Kidney (tissue), 13 donors: ENCODE measurements at regions not wholly inside any gene's neighbourhood (a gene's known extent, or its start where the extent isn't known, plus 50 kb on each side); places are given as distances from the start of the nearest gene placed in this dataset.

Experiments
- DNase-seq, 5 donors: peaks; one replicate each; pipeline ENCODE4 v3.0.0-alpha.2; 2013 to 2020
- FAIRE-seq: peaks from 2 replicates; lab custom pipeline; 2012; peaks lifted over from hg19 to GRCh38; lab: Jason Lieb, UNC
- H3K27ac ChIP-seq, 2 donors: one replicate each; pipeline ENCODE4 v1.7.0; 2013; ENCODE audit warnings: low read depth in 2 of 2, low read length in 2 of 2, inconsistent platforms in 1 of 2
- H3K27me3 ChIP-seq: one replicate; pipeline ENCODE4 v1.7.1; 2013; ENCODE audit warnings: low read length, inconsistent platforms; ENCODE audit not compliant: control insufficient read depth, insufficient read depth
- H3K36me3 ChIP-seq, 3 donors: one replicate each; pipeline versions ENCODE4 v1.7.0 to v1.7.1; 2013; ENCODE audit warnings: low read length in 3 of 3, control low read depth in 1 of 3, inconsistent platforms in 1 of 3; ENCODE audit not compliant: insufficient read depth in 3 of 3, control insufficient read depth in 2 of 3
- H3K4me1 ChIP-seq, 3 donors: one replicate each; pipeline versions ENCODE4 v1.7.0 to v1.7.1; 2013; ENCODE audit warnings: low read length in 3 of 3, inconsistent platforms in 1 of 3, low read depth in 1 of 3; ENCODE audit not compliant: control insufficient read depth in 2 of 3, insufficient read depth in 2 of 3
- H3K4me3 ChIP-seq, 3 donors: one replicate each; pipeline versions ENCODE4 v1.7.0 to v1.8.1; 2013; ENCODE audit warnings: low read length in 3 of 3, control low read depth in 1 of 3, inconsistent platforms in 1 of 3
- H3K9ac ChIP-seq, 3 donors: one replicate each; pipeline versions ENCODE4 v1.7.0 to v1.7.1; 2013; ENCODE audit warnings: low read length in 3 of 3, control low read depth in 1 of 3, inconsistent platforms in 1 of 3
- H3K9me3 ChIP-seq, 3 donors: one replicate each; pipeline versions ENCODE4 v1.7.0 to v1.7.1; 2013; ENCODE audit warnings: low read length in 3 of 3, control low read depth in 1 of 3, inconsistent platforms in 1 of 3; ENCODE audit not compliant: control insufficient read depth in 2 of 3, insufficient read depth in 1 of 3
- intact Hi-C: fragments of 100-400 bp; cut with DNase I; formaldehyde crosslinking; loops from one replicate; pipeline ENCODE4 v1.11.1; 2022
- TF ChIP-seq, protein P1 (sequence below): IDR thresholded peaks from 3 replicates; pipeline ENCODE4 v1.5.1; 2012; ENCODE audit warnings: mild to moderate bottlenecking, moderate library complexity, borderline replicate concordance; ENCODE audit not compliant: insufficient read depth; ENCODE audit errors: extremely low read depth
- donor health status: control.
- donor health status: control.
- donor health status: control.
- donor health status: control.
- donor health status: control.
- donor health status: DM: yes; HTN: yes; CAD: no.
- donor health status: Normal renal cell carcinoma (clear cell type).

DNA sequence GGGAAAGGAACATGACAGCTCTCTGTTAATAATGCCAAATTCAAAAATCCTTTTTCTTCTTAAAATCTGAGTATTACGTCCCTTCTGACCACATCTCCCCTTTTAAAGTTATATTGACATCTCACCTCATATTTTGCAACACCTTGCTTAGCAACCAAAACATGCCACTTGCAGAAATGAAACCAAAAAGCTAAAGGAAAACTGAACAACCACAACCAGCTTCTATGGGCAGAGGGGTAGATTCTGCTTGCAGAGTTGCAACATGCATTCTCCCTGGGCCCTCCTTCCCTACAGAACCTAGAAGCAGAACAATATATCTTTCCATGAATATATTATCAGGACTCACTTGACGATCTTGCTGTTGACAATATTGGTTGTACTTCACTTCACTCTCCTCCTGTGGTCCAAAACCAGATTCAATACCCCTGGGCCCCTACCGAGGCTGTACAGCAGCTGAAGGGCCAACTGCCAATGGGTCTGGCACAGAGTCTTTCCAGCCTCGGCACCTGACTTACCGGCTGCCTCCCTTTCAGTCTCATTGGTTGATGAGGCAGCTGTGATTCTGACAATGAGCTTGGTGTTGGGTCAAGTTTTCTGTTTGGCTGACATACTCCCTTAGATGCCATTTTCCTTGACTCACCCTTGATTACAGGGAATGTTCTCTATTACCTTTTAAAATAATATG, 616.6 kb downstream of the ZEB2 start:
- Histone ChIP-seq H3K27me3 (no peaks in the 10 kb centered on the region), H3K4me1 (peaks cover 0 to 2% (median 0%) of the 10 kb centered on the region in 3 donors), H3K27ac (no peak overlapping the region), H3K9me3 (no peaks in the 10 kb centered on the region), H3K9ac (no peak overlapping the region), H3K4me3 (no peak overlapping the region), H3K36me3 (no peaks in the 10 kb centered on the region)
- intact Hi-C loops = no loop called here
- FAIRE-seq (no peak), DNase-seq (no peak)
- TF ChIP-seq, protein P1, sequence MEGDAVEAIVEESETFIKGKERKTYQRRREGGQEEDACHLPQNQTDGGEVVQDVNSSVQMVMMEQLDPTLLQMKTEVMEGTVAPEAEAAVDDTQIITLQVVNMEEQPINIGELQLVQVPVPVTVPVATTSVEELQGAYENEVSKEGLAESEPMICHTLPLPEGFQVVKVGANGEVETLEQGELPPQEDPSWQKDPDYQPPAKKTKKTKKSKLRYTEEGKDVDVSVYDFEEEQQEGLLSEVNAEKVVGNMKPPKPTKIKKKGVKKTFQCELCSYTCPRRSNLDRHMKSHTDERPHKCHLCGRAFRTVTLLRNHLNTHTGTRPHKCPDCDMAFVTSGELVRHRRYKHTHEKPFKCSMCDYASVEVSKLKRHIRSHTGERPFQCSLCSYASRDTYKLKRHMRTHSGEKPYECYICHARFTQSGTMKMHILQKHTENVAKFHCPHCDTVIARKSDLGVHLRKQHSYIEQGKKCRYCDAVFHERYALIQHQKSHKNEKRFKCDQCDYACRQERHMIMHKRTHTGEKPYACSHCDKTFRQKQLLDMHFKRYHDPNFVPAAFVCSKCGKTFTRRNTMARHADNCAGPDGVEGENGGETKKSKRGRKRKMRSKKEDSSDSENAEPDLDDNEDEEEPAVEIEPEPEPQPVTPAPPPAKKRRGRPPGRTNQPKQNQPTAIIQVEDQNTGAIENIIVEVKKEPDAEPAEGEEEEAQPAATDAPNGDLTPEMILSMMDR = no peak

DNA sequence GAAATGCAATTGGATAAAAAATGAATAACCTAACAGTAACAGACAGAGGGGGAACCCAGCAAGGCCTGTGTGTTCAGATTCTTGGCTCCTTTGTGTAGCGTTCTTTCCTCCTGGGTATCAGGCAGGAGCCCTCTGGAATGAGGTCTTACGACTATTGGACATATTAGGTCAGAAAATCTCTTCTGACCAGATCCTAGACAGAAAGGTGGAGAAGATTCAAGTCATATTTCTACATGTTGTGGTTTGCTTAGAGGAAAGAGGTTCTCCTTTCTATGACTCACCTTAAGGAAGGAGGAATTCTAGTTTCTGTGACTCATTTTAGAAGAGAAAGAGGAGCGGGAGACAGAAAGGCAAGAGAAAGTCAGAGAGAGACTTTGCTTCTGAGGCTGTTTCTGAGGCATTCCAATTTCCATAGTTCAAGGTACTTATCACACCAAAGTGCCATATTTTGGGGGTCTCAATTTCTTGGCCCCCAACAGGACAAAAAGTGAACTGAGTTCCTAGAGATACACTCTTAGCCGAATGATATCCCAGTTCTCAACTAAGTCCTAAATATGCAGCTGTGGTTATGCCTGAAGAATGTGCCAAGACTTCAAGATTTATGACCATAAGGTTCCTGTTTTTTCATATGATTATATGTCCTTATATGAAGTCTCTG, 618.6 kb downstream of the ZEB2 start:
- no peak overlapping the region for H3K27ac ChIP-seq
- intact Hi-C loops = no loop called here
- TF ChIP-seq, protein P1 = no peak
- DNase-seq (no peak), FAIRE-seq (no peak)
- H3K36me3 ChIP-seq = no peaks in the 10 kb centered on the region
- H3K9ac ChIP-seq = no peak overlapping the region
- H3K9me3 ChIP-seq = no peaks in the 10 kb centered on the region
- no peak overlapping the region for H3K4me3 ChIP-seq
- H3K4me1 ChIP-seq = peaks cover 0 to 2% (median 0%) of the 10 kb centered on the region in 3 donors
- H3K27me3 ChIP-seq = no peaks in the 10 kb centered on the region

DNA sequence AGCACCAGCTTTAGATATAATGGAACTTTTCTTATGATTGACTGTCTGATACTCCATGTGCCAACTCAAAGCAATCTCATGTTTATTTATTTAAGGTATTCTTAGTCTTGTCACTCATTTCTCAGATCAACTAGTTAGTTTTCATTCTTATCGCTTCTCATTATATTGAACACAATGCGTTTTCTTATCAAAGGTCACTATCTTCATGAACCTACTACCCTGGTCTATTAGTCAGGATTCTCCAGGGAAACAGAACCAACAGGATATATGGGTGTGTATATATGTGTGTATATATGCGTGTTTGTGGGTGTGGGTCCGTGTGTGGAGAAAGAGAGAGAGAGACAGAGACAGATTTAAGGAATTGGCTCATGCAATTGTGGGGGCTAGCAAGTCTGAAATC, 619.9 kb downstream of the ZEB2 start:
- no peak overlapping the region for H3K27ac ChIP-seq
- H3K27me3 ChIP-seq = no peaks in the 10 kb centered on the region
- DNase-seq (no peak), FAIRE-seq (no peak)
- H3K4me3 ChIP-seq = no peak overlapping the region
- H3K36me3 ChIP-seq = no peaks in the 10 kb centered on the region
- intact Hi-C loops = no loop called here
- H3K9me3 ChIP-seq = no peaks in the 10 kb centered on the region
- H3K9ac ChIP-seq = no peak overlapping the region
- TF ChIP-seq, protein P1 = no peak
- H3K4me1 ChIP-seq = peaks cover 0 to 2% (median 0%) of the 10 kb centered on the region in 3 donors
